Smooth muscle cell of the brain vasculature (primary cell): ENCODE measurements at regions not wholly inside any gene's neighbourhood (a gene's known extent, or its start where the extent isn't known, plus 50 kb on each side); places are given as distances from the start of the nearest gene placed in this dataset.

Experiments used
- DNase-seq: peaks from one replicate; pipeline ENCODE4 v3.0.0-alpha.2; 2012; ENCODE audit warnings: low read depth, low spot score

DNA sequence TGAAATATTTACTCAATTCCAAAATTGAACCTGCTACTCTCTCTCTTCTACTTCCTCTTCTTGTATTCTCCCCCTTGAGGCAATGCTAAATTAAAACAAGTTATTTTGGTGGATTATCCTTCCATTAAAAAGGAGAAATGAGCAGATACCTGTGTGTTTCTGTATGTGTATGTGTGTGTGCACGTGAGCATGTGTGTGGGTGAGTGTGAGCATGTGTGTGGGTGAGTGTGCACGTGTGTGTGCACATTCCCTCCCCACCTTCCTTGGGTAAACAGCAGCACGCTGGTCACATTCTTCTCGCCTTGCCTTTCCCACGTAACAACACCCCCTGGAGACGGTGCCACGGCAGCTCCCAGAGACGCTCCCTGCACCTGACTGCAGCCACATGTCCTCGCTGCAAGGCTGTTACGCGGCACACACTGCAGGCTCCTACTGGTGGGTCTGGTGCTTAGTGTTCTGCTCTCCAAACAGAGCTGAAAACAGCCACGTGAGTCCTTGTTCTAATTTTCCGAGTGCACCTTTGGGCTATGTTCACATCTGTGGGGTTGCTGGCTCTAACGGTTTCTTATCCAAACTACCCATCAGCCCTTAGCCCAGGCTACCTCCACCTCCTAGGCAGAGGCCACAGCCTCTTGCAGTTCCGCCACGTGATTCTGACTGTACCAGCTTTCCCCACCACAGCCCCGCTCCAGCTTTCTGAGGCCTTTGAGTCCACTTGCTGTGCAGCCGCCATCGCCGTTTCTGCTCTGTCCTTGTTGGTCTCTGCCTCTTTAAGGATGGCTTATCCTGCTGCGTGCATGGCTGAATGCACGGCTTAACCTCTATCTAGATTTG lies 123.4 kb downstream of the CTTN start:
- DNase-seq, result no peak

DNA sequence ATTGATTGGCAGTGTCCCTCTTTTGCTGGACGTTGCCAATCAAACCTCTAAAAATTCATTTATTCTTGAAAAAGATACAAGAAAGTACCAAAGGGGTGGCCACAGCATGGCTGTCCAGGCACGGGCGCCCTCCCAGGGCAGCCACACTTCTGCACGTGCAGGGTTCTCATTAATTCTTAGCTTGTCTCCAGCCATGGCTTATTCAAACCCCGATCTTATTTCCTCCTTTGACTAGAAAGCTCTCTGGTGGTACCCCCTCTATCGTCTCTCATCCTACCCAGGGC lies 123.9 kb downstream of the CTTN start:
- DNase-seq, result no peak

DNA sequence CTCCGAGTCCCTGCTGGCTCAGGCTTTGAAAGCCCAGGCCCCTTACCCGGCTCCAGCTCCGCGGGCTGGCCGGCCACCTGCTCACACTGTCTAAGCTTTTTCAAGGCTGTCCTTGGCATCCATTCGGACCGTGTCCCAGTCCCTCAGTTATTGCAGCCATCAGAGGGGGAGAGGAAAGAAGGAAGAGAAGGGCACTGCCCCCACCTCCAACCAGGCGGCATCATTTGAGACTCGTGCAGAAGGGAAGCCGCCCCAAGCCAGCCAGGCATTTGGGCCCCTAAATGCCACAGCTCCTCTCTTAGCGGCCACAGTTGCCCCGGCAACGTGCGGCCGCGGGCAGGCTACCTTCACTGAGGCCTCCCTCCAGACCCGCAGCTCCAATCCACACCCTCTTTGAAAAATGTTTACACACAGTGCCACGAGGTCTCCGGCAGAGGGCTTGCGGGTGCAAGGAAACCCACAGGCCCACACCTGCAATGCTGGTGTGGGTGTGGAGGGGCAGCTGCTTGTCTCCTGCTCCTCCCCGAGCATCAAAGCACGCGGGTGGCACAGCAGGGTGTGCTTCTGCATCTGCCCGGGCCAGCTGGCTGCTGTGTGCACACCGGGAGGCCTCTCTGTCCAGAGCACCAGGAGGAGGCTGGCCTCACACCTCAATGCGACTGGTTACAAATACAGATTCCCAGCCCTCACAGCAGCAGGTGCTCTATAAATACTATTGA lies 124.4 kb downstream of the CTTN start:
- DNase-seq, result no peak

DNA sequence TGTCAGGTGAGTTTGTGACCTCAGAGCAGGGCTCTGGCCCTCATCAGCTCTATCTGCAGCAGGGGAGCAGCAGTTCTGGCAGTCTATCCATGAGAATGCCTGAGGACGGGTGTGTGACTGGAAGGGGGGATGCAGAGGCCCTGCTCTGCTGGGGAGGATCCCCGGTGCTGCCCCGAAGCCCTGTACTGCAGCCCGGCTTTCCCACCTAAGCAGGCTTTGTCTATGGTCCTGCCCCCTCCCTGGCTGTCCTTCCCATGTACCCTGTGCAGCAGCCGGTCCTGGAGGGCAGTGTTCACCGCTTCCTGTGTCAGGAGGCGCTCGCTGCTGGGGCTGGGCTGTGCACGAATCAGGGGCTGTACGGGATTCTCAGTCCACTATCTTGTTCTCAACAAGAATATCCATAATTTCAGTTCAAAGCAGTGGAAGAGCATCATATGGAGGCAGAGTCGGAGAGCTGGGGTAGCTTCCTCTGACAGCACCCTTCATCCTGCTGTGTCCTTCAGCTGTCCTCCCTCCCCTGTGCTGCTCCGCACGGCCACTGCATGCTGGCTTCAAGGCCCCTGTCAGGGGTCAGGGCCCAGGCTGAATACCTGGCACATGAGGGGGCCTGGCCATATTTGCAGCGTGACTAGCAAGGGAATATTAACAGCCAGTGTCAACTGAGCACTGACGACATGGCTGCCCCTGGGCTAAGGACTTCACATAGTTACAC lies 125.2 kb downstream of the CTTN start:
- DNase-seq, result no peak

DNA sequence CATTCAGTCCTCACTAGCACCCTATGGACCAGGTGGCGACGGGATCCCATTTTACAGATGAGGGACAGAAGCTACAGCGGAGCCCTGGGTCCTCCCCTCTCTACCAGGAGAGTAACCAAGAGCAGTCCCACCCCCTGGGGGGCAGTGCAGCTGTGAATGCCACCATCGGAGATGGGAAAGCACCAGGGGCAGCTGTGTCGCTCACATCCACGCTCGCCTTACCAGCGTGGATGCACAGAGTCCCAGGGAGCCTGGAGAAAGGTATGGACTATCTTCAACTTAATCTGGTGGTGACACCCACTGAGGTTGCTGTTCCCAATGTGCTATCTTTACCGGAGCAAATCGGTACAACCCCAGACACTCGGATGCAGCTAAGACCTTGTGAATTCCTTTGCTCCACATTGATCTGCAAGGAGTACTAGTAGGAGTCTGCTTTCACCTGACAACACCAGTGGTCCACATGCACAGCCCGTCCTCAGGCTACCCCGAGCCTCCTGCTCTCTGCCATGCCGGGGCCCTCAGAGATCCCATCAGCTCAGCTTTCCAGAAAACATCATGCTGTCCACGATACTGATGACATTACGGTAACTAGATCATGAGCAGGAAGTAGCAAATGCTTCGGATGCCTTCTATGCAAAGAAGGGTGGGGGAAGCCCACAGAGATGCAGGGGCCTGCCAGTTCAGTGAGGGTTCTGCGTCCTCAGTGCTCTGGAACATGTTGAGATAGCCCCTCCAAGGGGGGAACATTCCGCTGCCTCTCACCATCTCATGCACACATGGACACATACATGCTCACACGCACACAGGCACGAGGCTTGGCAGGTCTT lies 126.0 kb downstream of the CTTN start:
- no peak for DNase-seq

DNA sequence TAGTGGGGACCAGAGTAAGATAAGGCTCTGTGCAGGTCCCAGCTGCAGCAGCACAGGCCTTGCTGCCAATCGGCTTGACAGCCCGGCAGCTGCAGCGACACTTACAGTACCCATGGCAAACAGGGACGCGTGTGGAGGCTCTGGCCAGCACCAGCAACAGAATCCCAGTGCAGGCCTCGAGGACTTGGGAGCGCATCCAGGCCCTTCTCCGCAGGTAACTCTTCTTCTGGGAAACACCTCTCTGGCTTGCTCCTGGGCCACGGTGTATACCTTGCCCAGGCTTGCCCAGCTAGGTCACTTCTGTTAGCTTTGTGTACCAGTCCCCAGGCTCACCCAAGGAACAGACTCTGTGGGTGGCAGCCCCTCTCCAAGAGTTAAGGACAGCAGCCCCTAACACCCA lies 126.7 kb downstream of the CTTN start:
- no peak for DNase-seq

DNA sequence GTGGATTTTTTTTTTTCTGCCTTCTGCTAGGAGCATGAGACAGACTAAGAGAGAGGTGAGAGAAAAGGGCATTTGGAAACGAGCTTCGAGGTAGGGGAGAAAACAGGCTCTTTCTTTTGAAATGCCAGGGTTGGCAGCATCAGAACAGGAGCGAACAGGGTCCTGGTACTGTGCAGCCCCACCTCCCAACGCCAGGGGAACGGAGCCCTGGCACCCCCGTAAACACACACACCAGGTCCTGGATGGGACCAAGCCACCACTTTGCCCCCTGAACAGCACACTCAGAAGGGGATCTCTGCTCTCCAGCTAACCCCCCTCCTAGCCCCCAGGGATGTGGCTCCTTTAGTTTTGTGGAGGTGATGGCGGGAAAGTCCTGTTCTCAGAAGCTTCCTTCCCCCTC lies 127.1 kb downstream of the CTTN start:
- no peak for DNase-seq

DNA sequence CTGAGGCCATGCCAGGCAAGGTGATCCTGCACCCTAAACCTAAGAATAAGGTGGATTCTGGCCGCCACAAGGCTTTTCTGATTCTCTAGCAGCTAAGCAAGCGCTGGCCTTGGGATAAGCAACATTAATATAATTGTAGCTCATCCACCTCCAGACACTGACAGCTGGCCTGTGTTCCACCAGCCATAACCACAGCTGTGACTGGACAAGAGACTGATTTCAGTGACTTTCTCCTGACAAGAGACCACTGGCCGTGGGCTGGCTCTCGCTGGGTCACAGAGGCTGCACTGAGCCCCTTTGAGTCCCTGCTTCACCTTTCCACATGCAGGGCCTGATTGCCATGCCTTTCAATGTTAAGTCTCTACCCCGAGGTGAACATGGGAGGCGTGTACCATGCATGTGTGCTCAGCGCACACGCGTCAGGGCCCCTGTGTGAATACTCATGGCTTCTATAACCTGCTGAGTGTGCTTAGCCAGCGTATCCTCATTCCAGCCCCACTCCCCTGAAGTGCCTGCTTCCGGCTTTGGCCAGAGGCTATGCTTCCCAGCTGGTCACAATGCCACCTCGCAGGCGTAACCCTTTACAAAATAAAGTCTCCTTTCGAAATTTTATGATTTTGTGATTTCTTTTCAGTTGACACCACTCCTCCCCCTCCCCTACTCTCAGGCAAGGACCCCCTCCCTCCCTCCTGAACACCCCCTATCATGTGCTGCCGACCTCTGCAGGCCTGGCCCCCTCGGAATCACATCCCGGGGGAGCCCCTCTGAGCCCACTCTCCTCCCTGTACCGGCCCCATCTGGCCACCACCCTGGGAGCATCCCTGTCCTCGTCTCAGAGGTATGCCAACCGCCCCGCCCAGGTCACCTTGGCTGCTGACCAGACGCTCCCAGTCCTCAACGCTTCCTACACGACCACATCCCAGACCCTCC lies 128.1 kb downstream of the CTTN start:
- no peak for DNase-seq

DNA sequence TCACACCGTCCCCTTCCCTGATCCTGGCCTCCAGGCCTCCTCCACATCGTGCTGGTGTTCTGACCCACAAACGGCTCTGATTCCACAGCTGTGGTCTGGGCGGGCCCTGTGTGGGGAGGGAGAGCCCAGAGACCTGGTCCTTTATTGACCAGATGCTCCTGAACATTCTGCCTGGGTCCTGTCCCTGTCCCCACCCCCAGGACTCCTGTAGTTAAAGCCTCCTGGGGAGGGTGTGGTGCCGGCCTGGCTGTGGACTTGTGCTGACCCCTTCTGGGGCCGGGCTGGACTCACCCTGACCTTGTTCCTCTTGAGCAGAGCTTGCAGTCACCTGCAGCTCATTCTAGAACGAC lies 128.7 kb downstream of the CTTN start:
- no peak for DNase-seq

DNA sequence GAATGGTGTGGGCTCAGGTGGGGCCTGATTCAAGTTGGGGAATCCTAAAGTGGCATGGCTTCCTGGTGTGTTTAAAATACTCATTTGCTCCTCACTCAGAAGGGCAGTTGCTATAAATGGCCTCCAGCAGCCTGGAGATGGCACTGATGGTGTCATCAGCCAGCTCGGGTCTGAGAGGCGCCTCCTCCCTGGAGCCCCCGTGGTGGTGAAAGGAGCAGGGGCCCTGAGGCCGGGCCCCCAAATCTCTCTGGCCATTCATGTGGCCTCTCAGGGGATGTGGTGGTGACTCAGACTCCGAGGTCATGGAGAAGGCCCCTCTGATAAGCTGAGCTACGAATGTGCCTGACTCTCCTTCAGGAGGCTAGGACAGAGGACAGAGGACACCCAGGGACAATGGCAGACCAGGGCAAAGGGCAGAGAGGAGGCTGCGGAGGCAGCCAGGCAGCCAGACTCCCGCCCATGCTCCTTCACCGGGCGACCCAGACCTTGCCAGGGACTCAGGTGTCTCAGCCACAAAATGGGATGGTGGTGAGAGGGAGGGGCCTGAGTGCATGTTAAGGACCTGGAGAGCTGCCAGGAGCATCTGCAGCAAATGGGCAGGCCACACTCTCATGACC lies 129.2 kb downstream of the CTTN start:
- no peak for DNase-seq

DNA sequence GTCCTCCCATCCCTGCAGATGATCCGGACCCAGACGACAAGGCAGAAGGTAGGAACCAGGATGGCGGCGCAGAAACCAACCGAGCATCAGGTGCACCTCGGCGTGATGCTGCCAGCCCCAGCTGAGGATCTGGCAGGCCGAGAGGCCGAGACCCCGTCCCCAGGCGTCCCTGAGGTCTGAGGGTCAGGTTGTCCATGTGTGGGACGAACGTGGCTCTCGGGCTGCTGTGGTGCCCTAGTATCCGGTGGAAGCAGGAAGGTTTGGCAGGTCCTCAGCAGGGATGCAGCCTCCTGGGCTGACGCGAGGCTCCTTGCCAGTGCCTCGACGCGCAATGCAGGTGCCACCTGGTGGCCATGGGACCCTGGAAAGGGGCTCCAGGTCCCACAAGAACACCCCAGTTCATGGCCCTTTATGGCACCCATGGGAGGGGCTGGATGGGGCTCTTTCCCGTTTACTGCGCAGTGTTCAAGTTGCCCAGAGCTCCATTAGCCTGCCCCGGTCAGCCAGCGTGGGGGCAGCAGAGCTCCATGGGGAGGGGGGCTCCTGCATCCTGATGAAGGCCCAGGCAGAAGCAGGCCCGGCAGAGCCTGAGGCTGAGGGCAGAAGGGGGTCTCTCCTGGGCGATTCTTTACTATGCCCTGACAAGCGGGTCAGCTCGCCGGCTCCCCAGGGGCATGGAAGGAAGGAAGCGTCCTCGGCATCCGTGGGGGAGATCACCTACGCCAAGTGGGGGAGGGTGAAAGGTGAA lies 129.9 kb downstream of the CTTN start:
- DNase-seq, result no peak

DNA sequence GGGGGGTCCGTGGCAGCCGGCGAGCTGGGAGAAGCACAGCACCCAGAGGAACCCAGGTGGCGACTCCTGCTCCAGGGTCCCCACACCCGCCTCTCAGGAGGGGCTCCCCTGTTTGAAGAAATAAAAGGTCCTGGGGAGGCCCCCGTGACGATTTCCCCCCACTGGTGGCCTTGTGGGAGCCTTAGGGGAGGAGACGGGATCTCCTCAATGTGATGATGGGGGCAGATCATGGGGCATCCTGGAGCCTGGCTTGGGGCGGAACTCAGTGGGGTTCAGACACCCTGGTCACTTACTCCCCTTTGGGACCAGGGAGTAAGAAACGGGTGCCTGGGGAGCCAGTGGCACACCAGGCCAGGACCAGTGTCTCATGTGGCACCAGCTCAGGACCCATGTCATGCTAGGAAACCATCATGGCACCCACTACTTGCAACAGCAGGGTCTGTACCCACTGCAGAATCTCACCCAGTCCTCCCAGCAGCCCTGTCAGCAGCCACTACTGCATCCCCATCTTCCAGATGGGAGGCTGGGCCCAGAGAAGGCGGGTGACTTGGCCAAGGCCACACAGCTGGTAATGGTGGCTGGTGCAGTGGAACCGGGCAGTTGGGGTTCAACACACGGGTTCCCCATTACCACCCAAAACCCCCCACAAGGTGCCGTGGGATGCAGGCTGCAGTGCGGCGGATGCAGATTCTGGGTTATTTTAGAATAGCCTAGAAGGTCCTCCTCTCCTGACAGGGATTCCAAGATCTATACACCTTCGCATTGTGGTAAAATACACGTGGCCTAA lies 130.7 kb downstream of the CTTN start:
- no peak for DNase-seq

DNA sequence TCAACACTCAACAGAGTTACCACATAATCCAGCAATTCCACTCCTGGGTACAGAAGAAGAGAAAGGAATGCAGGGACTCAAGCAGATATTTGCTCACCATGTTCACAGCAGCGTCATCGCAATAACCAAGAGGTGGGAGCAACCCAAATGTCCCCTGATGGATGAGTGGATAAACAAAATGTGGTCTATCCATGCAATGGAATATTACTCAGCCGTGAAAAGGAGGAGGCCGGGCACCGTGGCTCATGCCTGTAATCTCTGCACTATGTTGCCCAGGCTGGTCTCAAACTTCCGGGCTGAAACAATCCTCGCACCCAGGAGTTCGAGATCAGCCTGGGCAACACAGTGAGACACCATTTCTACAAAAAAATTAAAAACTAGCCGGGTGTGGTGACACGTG lies 131.7 kb downstream of the CTTN start:
- DNase-seq, result no peak

DNA sequence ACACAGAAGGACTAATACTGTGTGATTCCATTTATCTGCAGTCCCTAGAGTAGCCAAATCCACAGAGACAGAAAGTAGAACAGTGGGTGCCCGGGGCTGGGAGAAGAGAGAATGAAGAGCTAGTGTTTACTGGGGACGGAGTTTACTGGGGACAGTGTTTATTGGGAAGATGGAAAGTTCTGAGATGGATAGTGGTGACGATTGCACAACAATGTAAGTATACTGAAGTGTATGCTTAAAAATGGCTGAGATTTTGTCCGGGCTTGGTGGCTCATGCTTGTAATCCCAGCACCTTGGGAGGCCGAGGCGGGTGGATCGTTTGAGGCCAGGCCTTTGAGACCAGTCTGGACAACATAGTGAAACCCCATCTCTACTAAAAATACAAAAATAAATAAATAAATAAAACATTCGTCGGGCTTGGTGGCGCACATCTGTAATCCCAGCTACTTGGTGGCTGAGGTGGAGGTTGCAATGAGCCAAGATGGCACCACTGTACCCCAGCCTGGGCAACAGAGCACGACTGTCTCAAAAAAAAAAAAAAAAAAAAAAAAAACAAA lies 132.4 kb downstream of the CTTN start:
- DNase-seq, result no peak

DNA sequence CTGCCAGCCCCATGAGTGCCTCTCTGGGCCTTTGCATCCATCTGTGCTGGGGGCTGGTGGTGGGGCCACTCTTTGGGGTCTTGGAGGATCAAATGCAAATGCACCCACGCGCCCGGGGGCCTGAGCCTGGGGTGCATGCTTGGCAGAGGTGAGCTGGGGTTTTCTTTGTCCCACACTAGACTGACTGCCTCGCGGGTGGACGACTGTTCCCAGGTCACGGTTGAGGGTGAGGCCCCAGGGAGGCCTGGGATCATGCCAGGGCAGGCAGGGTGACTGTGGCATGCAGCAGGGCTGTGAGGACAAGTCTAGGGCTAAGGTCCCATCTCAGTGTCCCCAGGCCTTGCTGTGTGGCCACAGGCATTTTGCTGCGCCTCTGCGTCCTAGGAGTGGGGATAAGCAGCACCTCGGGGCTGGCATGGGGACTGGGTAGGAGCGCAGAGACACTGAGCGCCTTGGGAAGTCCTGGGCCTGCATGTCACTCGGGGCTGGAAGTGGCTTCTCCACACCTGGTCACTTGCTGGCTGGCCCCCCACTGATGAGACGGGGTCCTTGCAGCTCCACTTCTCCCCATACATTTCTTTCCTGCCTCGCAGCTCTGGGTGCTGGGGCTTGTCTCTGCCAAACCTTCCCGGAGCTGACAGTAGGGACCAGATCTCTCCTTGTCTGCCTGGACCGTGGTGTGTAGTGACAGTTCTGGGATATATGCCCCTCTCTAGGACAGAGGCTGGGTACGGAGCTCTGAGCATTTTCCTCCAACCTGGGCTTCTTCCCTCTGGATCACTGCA lies 133.1 kb downstream of the CTTN start:
- no peak for DNase-seq

DNA sequence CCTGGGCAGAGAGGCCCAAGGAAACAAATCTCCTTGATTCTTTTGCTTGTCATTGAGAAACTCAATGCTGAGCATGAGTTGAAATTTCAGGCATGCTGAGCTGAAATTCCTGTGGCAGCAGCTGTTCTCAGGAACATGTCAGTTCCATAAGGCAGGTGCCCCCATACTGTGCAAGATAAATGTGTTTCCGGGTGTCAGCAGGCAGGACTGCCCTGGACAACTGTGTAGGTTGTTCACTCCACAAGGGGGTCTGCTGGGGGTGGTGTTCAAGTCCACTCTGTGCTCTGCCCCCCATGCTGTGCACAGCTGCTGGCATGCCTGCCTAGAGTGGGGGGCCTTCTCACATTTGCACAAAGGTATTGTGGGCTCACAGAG lies 133.7 kb downstream of the CTTN start:
- no peak for DNase-seq

DNA sequence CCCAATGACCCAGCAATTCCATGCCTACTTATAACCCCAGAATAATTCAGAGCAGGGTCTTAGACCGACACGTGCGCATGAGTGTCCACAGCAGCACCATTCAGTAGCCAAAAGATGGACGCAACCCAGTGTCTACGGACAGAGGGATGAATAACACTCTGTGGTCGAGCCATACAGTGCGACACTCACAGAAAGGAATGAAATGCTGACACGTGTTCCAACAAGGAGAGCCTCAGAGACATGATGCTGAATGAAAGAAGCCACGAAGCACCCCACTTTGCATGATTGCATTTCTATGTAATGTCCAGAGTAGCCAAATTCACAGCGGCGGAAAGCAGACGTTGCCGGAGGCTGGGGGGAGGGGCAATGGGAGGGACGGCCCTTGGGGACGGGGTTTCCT lies 134.4 kb downstream of the CTTN start:
- DNase-seq, result no peak
